ENCODE measurements at regions not wholly inside any gene's neighbourhood (a gene's known extent, or its start where the extent isn't known, plus 50 kb on each side); places are given as distances from the start of the nearest gene placed in this dataset.

- Histone ChIP-seq H3K9me3 (no peaks in the 10 kb centered on the region), H3K27ac (no peak overlapping the region), H3K4me3 (no peak overlapping the region), H3K4me2 (no peak overlapping the region), H3K4me1 (no peaks in the 10 kb centered on the region)
- FAIRE-seq (no peak), ATAC-seq (no peak), DNase-seq (ENCODE audit: low read depth in 1 of 2, low spot score in 1 of 2) (no peak)
- ChIA-PET POLR2A (no interaction called here), CTCF (interaction anchor here (1.2 kb wide), 1 partner anchor 10 kb away, joined by 3 read pairs; no protein-coding TSS in a partner anchor)
- TF ChIP-seq HMGXB4 (CRISPR knock-in tag; IDR thresholded peaks at IDR 0.05; ENCODE audit: borderline replicate concordance) (no peak), SREBF2 (IDR thresholded peaks at IDR 0.05) (no peak), TP53 (CRISPR knock-in tag; IDR thresholded peaks at IDR 0.05) (no peak), FOXS1 (CRISPR knock-in tag; IDR thresholded peaks at IDR 0.05) (no peak), RFX5 (IDR thresholded peaks at IDR 0.05) (no peak), KDM1A (IDR thresholded peaks at IDR 0.05; ENCODE audit: low read depth) (no peak), BHLHE40 (IDR thresholded peaks at IDR 0.05; ENCODE audit: low read depth, low read length) (no peak), HES2 (IDR thresholded peaks at IDR 0.05) (no peak), CHD4 (IDR thresholded peaks at IDR 0.05; ENCODE audit: borderline replicate concordance) (no peak), EHF (CRISPR knock-in tag; IDR thresholded peaks at IDR 0.05) (no peak), CBX2 (IDR thresholded peaks at IDR 0.05; ENCODE audit: borderline replicate concordance, low read depth) (no peak), FOSB (CRISPR knock-in tag; IDR thresholded peaks at IDR 0.05) (no peak)
- WGBS (ENCODE audit: missing lambda C conversion rate), result 36% methylated on average over 9 of the region's 9 CpGs
Observed at GRCh38 chr3:73746623-73747022, 121.9 kb upstream of the PDZRN3 start.

GRCh38 chr3:73745526-73746191, 120.9 kb upstream of the PDZRN3 start:
- POLR2A ChIA-PET, result no interaction called here
- 10% methylated on average over 9 of the region's 9 CpGs for WGBS (ENCODE audit: missing lambda C conversion rate)
- no peaks in the 10 kb centered on the region for H3K4me1 ChIP-seq
- no peak for FAIRE-seq
- H3K9me3 ChIP-seq, result no peaks in the 10 kb centered on the region
- DNase-seq (ENCODE audit: low read depth in 1 of 2, low spot score in 1 of 2), result no peak
- CTCF ChIA-PET, result interaction anchor here (1.2 kb wide), 1 partner anchor 9 kb away, joined by 3 read pairs; no protein-coding TSS in a partner anchor
- no peak for TF ChIP-seq USF2 (IDR thresholded peaks at IDR 0.05)
- TF ChIP-seq POLR2AphosphoS2 (conservative IDR thresholded peaks at IDR 0.05; ENCODE audit: low read length), result no peak
- TF ChIP-seq RAD21 (conservative IDR thresholded peaks at IDR 0.05 in 1 of 2, IDR thresholded peaks at IDR 0.05 in 1 of 2), result no peak
- no peak for TF ChIP-seq BHLHE40 (IDR thresholded peaks at IDR 0.05; ENCODE audit: low read depth, low read length)
- no peak overlapping the region for H3K4me3 ChIP-seq
- ATAC-seq, result no peak
- H3K4me2 ChIP-seq, result no peak overlapping the region
- no peak overlapping the region for H3K27ac ChIP-seq

GRCh38 chr3:73743551-73743950, 118.8 kb upstream of the PDZRN3 start:
- DNase-seq (ENCODE audit: low read depth in 1 of 2, low spot score in 1 of 2) (no peak), ATAC-seq (no peak), FAIRE-seq (no peak)
- H3K4me2 ChIP-seq, result no peak overlapping the region
- H3K9me3 ChIP-seq, result no peaks in the 10 kb centered on the region
- no peak overlapping the region for H3K27ac ChIP-seq
- H3K4me3 ChIP-seq, result no peak overlapping the region
- POLR2A ChIA-PET, result no interaction called here
- CTCF ChIA-PET, result no interaction called here
- no peaks in the 10 kb centered on the region for H3K4me1 ChIP-seq
- 4% methylated on average over 4 of the region's 4 CpGs for WGBS (ENCODE audit: missing lambda C conversion rate)
- TF ChIP-seq CHD4 (IDR thresholded peaks at IDR 0.05; ENCODE audit: borderline replicate concordance) (no peak), ZC3H11A (IDR thresholded peaks at IDR 0.05) (no peak), PHF8 (IDR thresholded peaks at IDR 0.05; ENCODE audit: borderline replicate concordance, low read depth) (no peak), TP53 (CRISPR knock-in tag; IDR thresholded peaks at IDR 0.05) (no peak), BCL3 (IDR thresholded peaks at IDR 0.05) (no peak), JUN (IDR thresholded peaks at IDR 0.05) (no peak), USF2 (IDR thresholded peaks at IDR 0.05) (no peak), GATA3 (IDR thresholded peaks at IDR 0.05; ENCODE audit: borderline replicate concordance) (no peak), CEBPB (IDR thresholded peaks at IDR 0.05) (no peak), HMGXB4 (CRISPR knock-in tag; IDR thresholded peaks at IDR 0.05; ENCODE audit: borderline replicate concordance) (no peak), RNF2 (IDR thresholded peaks at IDR 0.05; ENCODE audit: borderline replicate concordance, low read depth) (no peak), NR3C1 (IDR thresholded peaks at IDR 0.05) (no peak), POLR2A (IDR thresholded peaks at IDR 0.05; ENCODE audit: low read length) (no peak), E2F6 (IDR thresholded peaks at IDR 0.05; ENCODE audit: borderline replicate concordance, low read depth) (no peak)
